ENCODE measurements at regions not wholly inside any gene's neighbourhood (a gene's known extent, or its start where the extent isn't known, plus 50 kb on each side); places are given as distances from the start of the nearest gene placed in this dataset.

DNA sequence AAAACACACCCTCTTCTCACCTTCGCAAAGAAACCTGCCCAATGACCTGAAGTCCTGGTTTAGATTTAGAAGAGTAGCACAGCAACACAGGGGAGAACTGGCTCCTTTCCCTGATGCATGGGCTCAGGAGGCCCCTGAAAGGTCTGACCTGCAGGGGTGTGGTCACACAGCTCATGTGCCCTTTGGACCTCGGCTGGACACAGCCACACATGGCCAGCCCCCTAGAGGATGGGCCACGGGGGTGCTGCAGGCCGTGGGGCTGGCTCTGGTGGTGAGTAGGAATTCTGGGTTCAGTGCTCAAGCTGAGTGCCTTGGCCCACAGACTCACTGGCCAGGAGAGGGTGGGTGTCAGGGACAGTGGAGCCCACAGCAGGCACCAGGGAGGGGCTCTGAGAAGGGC lies 118.5 kb upstream of the ADCY1 start:
- Mint-ChIP-seq H3K4me1 (ENCODE audit: low read depth) (peaks cover 15% of the 10 kb centered on the region), H3K27me3 (no peaks in the 10 kb centered on the region), H3K4me3 (ENCODE audit: low read depth) (no peak overlapping the region), H3K9me3 (ENCODE audit: low read depth) (no peaks in the 10 kb centered on the region), H3K36me3 (ENCODE audit: insufficient read depth) (no peaks in the 10 kb centered on the region), H3K27ac (no peak overlapping the region)
- TF ChIP-seq, protein P1, sequence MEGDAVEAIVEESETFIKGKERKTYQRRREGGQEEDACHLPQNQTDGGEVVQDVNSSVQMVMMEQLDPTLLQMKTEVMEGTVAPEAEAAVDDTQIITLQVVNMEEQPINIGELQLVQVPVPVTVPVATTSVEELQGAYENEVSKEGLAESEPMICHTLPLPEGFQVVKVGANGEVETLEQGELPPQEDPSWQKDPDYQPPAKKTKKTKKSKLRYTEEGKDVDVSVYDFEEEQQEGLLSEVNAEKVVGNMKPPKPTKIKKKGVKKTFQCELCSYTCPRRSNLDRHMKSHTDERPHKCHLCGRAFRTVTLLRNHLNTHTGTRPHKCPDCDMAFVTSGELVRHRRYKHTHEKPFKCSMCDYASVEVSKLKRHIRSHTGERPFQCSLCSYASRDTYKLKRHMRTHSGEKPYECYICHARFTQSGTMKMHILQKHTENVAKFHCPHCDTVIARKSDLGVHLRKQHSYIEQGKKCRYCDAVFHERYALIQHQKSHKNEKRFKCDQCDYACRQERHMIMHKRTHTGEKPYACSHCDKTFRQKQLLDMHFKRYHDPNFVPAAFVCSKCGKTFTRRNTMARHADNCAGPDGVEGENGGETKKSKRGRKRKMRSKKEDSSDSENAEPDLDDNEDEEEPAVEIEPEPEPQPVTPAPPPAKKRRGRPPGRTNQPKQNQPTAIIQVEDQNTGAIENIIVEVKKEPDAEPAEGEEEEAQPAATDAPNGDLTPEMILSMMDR (IDR thresholded peaks at IDR 0.05; ENCODE audit: unreplicated experiment): no peak
- DNase-seq (ENCODE audit: low spot score, unreplicated experiment): no peak

DNA sequence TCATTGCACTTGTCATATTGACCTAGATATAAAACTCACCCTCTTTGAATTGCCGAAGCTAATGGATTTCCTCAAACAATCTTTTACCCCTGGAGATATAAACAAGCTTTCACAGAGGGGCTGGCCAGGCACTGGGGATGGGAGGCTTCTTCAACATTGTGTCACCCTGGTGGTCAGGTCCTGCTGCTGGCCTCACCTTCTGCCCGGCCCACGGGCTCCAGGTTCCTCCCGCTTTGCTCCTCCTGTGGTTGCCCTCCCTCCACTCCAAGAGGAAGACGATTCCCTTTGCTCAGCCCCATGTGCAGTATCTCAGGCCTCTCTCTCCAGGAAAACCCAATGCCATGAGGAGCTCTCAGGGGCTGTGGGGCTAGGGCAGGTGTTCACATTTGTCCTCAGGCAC lies 118.1 kb upstream of the ADCY1 start:
- TF ChIP-seq, protein P1 (IDR thresholded peaks at IDR 0.05; ENCODE audit: unreplicated experiment): no peak
- no peaks in the 10 kb centered on the region for H3K36me3 Mint-ChIP-seq (ENCODE audit: insufficient read depth)
- no peak overlapping the region for H3K4me3 Mint-ChIP-seq (ENCODE audit: low read depth)
- H3K27ac Mint-ChIP-seq: no peak overlapping the region
- peaks cover 16% of the 10 kb centered on the region for H3K4me1 Mint-ChIP-seq (ENCODE audit: low read depth)
- DNase-seq (ENCODE audit: low spot score, unreplicated experiment): no peak
- H3K27me3 Mint-ChIP-seq: no peaks in the 10 kb centered on the region
- no peaks in the 10 kb centered on the region for H3K9me3 Mint-ChIP-seq (ENCODE audit: low read depth)

DNA sequence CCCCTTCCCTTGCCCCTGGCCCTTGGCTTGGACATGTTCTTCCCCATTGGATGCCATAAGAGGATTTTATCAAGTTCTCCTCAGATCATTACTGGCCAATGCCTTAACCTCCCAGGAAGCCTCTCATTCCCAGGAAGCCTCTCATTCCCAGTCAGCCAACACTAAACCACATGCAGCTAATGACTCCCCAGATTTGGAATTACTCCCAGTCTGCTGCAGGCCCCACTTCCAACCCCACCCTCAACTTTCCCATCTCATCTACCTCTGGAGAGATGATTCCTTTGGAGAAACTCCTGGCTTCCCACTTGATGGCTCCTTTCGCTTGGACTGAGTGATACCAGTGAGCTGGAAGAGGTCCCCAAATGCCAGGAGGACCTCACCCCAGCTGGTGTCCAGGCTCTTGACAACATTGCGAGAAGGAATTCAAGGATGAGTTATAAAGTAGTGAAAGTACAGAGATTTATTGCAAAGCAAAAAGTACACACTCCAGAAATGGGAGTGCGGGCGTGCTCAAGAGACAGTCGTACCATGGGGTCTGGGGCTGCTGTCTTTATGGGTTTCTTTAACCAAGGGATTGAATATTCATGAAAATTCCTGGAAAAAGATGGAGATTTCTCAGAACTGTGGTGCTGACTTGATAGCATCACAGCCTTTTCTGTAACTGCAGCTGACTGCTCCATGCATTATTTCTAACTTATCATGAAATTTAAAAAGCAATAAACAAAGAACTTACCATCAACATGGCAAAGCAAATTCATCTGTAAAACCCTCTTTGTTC lies 117.2 kb upstream of the ADCY1 start:
- DNase-seq (ENCODE audit: low spot score, unreplicated experiment): no peak
- Mint-ChIP-seq H3K9me3 (ENCODE audit: low read depth) (no peaks in the 10 kb centered on the region), H3K36me3 (ENCODE audit: insufficient read depth) (no peaks in the 10 kb centered on the region), H3K4me1 (ENCODE audit: low read depth) (peaks cover 16% of the 10 kb centered on the region), H3K27ac (no peak overlapping the region), H3K4me3 (ENCODE audit: low read depth) (no peak overlapping the region), H3K27me3 (no peaks in the 10 kb centered on the region)
- TF ChIP-seq, protein P1 (IDR thresholded peaks at IDR 0.05; ENCODE audit: unreplicated experiment): no peak

DNA sequence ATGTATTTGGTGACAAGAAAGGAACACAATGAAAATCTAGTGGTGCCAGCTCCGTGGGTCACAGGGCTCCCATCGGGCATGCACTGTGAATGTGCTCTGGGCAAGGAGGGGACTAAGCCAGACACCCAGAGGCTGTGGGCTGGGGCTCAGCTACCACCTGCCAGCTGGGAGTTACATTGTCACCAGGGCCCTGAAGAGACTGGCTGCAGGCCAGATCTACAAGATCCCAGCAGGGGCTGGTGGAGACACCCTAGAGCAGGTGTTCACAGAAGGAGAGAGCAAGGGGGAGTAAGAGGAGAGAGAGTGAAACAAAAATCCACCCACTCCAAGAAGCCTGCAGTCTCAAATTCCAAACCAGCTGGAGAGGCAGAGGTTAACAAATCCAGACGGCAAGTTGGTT lies 116.6 kb upstream of the ADCY1 start:
- no peak for DNase-seq (ENCODE audit: low spot score, unreplicated experiment)
- no peak overlapping the region for H3K27ac Mint-ChIP-seq

DNA sequence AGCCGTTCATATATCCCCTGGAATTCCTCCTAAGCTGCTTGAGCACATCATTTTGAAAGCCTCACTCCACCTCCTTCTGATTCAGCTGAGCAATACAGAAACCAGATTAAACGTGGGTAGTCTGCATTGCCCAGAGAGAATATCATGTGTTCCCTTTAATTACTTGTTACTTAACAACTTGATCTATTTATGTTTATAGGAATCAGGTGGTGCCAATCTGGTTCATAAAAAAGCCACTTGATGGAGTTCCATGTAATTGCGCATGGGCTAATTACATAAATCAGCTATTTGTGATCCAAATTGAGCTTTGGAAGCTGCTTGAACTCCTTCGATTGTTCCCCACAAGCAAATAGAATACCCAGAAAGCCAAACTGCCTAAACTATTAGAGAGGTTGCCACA lies 114.7 kb upstream of the ADCY1 start:
- Mint-ChIP-seq H3K9me3 (ENCODE audit: low read depth) (no peaks in the 10 kb centered on the region), H3K27me3 (no peaks in the 10 kb centered on the region), H3K4me1 (ENCODE audit: low read depth) (peaks cover 16% of the 10 kb centered on the region), H3K4me3 (ENCODE audit: low read depth) (no peak overlapping the region), H3K36me3 (ENCODE audit: insufficient read depth) (no peaks in the 10 kb centered on the region), H3K27ac (no peak overlapping the region)
- TF ChIP-seq, protein P1 (IDR thresholded peaks at IDR 0.05; ENCODE audit: unreplicated experiment): no peak
- DNase-seq (ENCODE audit: low spot score, unreplicated experiment): no peak

More for the DNA sequence above, 116.6 kb upstream of the ADCY1 start:
- TF ChIP-seq, protein P1 (IDR thresholded peaks at IDR 0.05; ENCODE audit: unreplicated experiment): no peak
- H3K4me3 Mint-ChIP-seq (ENCODE audit: low read depth): no peak overlapping the region
- H3K36me3 Mint-ChIP-seq (ENCODE audit: insufficient read depth): no peaks in the 10 kb centered on the region
- H3K27me3 Mint-ChIP-seq: no peaks in the 10 kb centered on the region
- no peaks in the 10 kb centered on the region for H3K9me3 Mint-ChIP-seq (ENCODE audit: low read depth)
- peaks cover 16% of the 10 kb centered on the region for H3K4me1 Mint-ChIP-seq (ENCODE audit: low read depth)
